ENCODE measurements at regions not wholly inside any gene's neighbourhood (a gene's known extent, or its start where the extent isn't known, plus 50 kb on each side); places are given as distances from the start of the nearest gene placed in this dataset.
A peak's percentile ranks its signal among the peaks of the same experiment; 100 is the strongest.

DNA sequence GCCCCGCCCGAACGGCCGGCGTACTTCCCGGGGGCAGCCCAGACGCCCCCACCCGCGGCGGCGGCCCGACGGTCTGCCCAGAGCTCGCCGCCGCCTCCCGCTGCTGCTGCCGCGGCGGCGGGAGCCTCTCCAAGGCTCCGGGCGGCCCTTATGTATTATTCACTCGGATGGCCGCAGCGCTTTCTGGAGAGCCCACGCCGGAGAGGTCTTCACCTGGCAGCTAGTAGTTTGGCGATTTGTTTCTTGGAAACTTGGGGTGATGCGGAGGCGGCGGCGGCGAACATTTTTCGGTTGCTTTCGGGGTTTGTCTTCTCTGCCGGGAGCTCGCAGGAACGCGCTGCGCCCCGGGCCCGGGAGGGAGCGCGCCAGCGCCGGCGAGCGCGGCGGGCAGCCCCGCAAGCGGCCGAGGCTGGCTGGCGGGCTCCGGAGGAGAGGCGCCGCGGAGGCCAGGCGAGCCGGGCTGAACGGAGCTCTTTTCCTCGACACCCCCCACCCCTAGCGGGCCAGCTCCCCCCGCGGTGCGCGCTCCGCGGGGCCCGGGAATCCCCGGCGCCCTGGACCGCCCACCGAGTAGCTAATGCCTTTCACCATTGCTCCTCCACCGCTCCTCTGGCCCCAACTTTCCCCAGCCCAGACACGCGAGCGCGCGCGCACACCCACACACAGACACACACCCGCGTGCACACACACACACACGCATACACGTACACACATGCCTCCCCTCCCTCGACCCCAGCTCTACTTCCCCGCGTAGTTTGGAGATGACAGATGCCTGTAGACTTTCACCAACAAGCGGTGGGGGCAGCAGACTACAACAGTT, 113.5 kb downstream of the DHX15 start:
- peak; percentile 36 for DNase-seq (ENCODE audit: low read depth)
- TF ChIP-seq, protein P1, sequence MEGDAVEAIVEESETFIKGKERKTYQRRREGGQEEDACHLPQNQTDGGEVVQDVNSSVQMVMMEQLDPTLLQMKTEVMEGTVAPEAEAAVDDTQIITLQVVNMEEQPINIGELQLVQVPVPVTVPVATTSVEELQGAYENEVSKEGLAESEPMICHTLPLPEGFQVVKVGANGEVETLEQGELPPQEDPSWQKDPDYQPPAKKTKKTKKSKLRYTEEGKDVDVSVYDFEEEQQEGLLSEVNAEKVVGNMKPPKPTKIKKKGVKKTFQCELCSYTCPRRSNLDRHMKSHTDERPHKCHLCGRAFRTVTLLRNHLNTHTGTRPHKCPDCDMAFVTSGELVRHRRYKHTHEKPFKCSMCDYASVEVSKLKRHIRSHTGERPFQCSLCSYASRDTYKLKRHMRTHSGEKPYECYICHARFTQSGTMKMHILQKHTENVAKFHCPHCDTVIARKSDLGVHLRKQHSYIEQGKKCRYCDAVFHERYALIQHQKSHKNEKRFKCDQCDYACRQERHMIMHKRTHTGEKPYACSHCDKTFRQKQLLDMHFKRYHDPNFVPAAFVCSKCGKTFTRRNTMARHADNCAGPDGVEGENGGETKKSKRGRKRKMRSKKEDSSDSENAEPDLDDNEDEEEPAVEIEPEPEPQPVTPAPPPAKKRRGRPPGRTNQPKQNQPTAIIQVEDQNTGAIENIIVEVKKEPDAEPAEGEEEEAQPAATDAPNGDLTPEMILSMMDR (IDR thresholded peaks at IDR 0.05; ENCODE audit: insufficient read depth, low read length) = peak; percentile 13
- peak overlapping the region; percentile 73 for H3K4me3 ChIP-seq (ENCODE audit: low read depth, low read length)

DNA sequence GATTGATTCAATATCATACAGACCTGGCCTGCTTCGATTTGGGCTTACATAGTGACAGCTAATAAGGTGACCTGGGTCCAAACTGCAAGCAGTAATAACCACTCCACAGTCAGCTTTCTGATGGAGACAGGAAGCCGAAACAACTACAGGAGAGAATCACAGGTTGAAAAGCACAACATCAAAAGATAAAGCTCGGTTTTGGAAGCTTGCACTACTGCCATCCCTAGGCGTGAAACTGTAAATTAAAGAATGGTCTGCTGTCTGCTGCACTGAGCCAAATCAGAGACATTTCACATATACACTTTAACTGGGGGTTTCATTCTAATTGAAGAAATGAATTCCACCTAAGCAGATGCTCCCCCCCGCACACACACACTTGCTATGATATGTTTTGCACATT, 116.3 kb downstream of the DHX15 start:
- H3K4me3 ChIP-seq (ENCODE audit: low read depth, low read length) = no peak overlapping the region
- DNase-seq (ENCODE audit: low read depth) = no peak
- TF ChIP-seq, protein P1 (IDR thresholded peaks at IDR 0.05; ENCODE audit: insufficient read depth, low read length) = no peak

DNA sequence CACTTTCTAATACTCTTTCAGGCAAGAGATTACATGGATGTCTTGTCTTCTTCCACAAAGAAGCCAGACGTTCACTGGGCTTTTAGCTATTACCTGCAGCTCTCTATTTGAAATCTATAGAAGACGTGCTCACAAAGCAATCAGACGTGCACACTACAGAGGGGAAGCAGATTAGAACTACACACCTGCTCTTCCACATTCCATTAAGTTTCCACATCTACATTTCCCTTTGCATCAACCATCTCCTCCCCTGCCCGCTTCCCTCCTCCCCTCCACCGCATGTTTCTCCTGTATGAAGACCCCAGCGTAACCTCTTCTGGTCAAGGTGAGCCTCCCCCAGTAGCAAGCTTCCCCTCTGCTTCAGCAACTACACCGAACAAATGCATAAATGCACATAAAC, 119.8 kb downstream of the DHX15 start:
- no peak overlapping the region for H3K4me3 ChIP-seq (ENCODE audit: low read depth, low read length)
- no peak for DNase-seq (ENCODE audit: low read depth)
- TF ChIP-seq, protein P1 (IDR thresholded peaks at IDR 0.05; ENCODE audit: insufficient read depth, low read length) = no peak

DNA sequence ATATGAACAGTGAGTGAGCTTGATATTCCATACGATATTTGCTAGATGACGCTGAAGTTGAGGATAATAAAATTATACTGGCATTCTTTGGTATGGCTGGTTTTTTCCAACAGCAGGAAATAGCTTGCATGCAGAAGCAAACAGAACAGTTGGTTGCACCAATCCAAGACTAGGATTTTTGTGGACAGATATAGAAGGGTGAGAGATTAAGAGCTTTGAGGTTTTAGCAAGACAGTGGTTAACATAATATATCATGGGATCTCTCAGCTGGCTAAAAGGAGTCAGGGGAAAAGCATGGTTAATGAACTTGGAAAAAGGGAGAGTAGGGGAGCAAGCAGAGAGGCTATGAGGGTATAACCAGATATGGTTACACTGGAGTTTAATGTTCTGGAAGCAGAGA, 127.9 kb downstream of the DHX15 start:
- no peak for DNase-seq (ENCODE audit: low read depth)
- TF ChIP-seq, protein P1 (IDR thresholded peaks at IDR 0.05; ENCODE audit: insufficient read depth, low read length) = no peak
- H3K4me3 ChIP-seq (ENCODE audit: low read depth, low read length) = no peak overlapping the region

DNA sequence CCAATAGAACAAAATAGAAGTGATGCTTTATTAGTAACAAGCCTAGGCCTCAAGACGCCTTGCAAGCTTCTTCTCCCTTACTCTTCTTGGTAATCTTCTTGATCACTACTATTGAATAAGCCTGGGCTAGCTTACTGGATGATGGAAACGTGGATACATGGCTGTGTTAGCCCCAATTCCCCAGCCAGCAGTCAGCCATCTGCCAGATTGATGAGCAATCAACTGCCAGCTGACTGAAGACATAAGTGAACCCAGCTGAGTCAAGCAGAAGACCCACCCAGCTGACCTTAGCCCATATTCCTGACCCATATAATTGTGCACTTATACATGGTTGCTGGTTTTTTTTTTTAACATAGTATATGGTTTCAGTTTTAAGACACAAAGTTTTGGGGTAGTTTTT, 130.4 kb downstream of the DHX15 start:
- H3K4me3 ChIP-seq (ENCODE audit: low read depth, low read length) = no peak overlapping the region
- TF ChIP-seq, protein P1 (IDR thresholded peaks at IDR 0.05; ENCODE audit: insufficient read depth, low read length) = no peak

DNA sequence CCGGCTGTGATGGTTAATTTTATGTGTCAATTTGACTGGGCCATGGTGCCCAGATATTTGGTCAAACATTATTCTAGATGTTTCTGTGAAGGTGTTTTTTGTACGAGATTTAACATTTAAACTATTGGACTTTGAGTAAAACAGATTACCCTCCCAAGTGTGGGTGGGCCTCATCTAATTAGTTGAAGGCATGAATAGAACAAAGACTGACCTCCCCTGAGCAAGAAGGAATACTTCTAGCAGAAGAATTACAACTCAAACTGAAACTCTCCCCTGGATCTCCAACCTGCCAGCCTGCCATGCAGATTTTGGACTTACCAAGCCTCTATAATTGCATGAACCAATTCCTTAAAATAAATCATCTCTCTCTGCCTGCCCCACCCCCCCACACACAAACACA, 132.5 kb downstream of the DHX15 start:
- H3K4me3 ChIP-seq (ENCODE audit: low read depth, low read length) = no peak overlapping the region
- no peak for DNase-seq (ENCODE audit: low read depth)
- TF ChIP-seq, protein P1 (IDR thresholded peaks at IDR 0.05; ENCODE audit: insufficient read depth, low read length) = no peak

More for the DNA sequence above, 130.4 kb downstream of the DHX15 start:
- no peak for DNase-seq (ENCODE audit: low read depth)

Data from fibroblast of the aortic adventitia (primary cell).